HCT116 (cell line): ENCODE measurements at regions not wholly inside any gene's neighbourhood (a gene's known extent, or its start where the extent isn't known, plus 50 kb on each side); places are given as distances from the start of the nearest gene placed in this dataset.

Source experiments
- ATAC-seq: fragments of 200-7000 bp; cut with Tn5 transposase; 2 replicates; pipeline ENCODE4 v1.9.1; 2020; ENCODE audit warnings: mild to moderate bottlenecking, moderate library complexity
- BruUV-seq: library from RNA; stranded (reverse); fragments of 400-500 nt; replicated peaks from 2 replicates; lab custom pipeline; 2021; lab: Mats Ljungman, UMichigan
- CTCF ChIA-PET: fragments of 300-600 bp; sonication (Branson Sonifier 250); formaldehyde crosslinking; loops from one replicate; lab custom pipeline; 2021; ENCODE audit warnings: antibody characterized with exemption; lab: Charles Lee
- POLR2A ChIA-PET: fragments of 300-600, 350-600 bp; sonication (Branson Sonifier 250); formaldehyde crosslinking; loops from one replicate; lab custom pipeline; 2021; ENCODE audit warnings: antibody characterized with exemption; lab: Charles Lee
- RAD21 ChIA-PET, 2 experiments: fragments of 300-600 bp; sonication (Branson Sonifier 250); formaldehyde crosslinking; loops; one replicate each; lab custom pipeline; 2023; ENCODE audit warnings: low total read pairs in 2 of 2; ENCODE audit not compliant: uncharacterized antibody in 2 of 2, unreplicated experiment in 2 of 2, low non-redundant PET in 1 of 2; lab: Charles Lee
- DNase-seq: peaks from one replicate; pipeline ENCODE4 v3.0.0-alpha.2; 2010; ENCODE audit warnings: low read depth, low spot score
- H2AFZ ChIP-seq: fragments of 200-600 bp; shearing (Covaris generic), sonication (generic); 2 replicates; pipeline ENCODE4 v1.6.1; 2017; ENCODE audit warnings: low read depth, mixed run types, mixed read lengths, antibody characterized with exemption, low read length; ENCODE audit not compliant: poor library complexity, severe bottlenecking
- H3K27ac ChIP-seq: 2 replicates; pipeline ENCODE4 v1.5.1; 2012; ENCODE audit warnings: low read depth, low read length
- H3K27me3 ChIP-seq: fragments of 200-600 bp; sonication (generic); 2 replicates; pipeline ENCODE4 v1.6.1; 2016; ENCODE audit warnings: mixed run types, low read length, mixed read lengths; ENCODE audit not compliant: insufficient read depth
- H3K36me3 ChIP-seq, 2 experiments: fragments of 200-500 bp in 1 of 2; fragments of 200-600 bp in 1 of 2; sonication (Bioruptor generic) in 1 of 2; sonication (generic) in 1 of 2; 2 replicates each; pipeline versions ENCODE4 v1.5.1 to v1.6.1; 2014 to 2016; ENCODE audit warnings: low read length in 2 of 2, inconsistent platforms in 1 of 2, mixed read lengths in 1 of 2, mixed run types in 1 of 2; ENCODE audit not compliant: insufficient read depth in 2 of 2, control insufficient read depth in 1 of 2
- H3K4me1 ChIP-seq, 2 experiments: fragments of 200-600 bp in 1 of 2; sonication (generic) in 1 of 2; 2 replicates each; pipeline versions ENCODE4 v1.5.1 to v1.6.1; 2012 to 2017; ENCODE audit warnings: low read length in 2 of 2, inconsistent platforms in 1 of 2, mild to moderate bottlenecking in 1 of 2, mixed read lengths in 1 of 2, mixed run types in 1 of 2, moderate library complexity in 1 of 2; ENCODE audit not compliant: insufficient read depth in 2 of 2, control insufficient read depth in 1 of 2
- H3K4me2 ChIP-seq: fragments of 200-600 bp; sonication (generic); 2 replicates; pipeline ENCODE4 v1.6.1; 2017; ENCODE audit warnings: mixed run types, low read length, mixed read lengths
- H3K4me3 ChIP-seq, 2 experiments: fragments of 200-600 bp in 1 of 2; sonication (generic) in 1 of 2; replicated peaks in 1 of 2; 2 replicates each; pipeline ENCODE4 v1.5.1; 2011 to 2016; ENCODE audit warnings: low read length in 2 of 2, control low read depth in 1 of 2, low read depth in 1 of 2, mild to moderate bottlenecking in 1 of 2, mixed read lengths in 1 of 2, mixed run types in 1 of 2
- H3K79me2 ChIP-seq: fragments of 200-600 bp; sonication (generic); 2 replicates; pipeline ENCODE4 v1.6.1; 2017; ENCODE audit warnings: mild to moderate bottlenecking, mixed run types, low read length, moderate library complexity, mixed read lengths; ENCODE audit not compliant: insufficient read depth
- H3K9ac ChIP-seq: fragments of 200-600 bp; sonication (generic); 2 replicates; pipeline ENCODE4 v1.6.1; 2016; ENCODE audit warnings: low read length, mixed read lengths
- H3K9me2 ChIP-seq: fragments of 200-600 bp; sonication (generic), shearing (Covaris generic); 2 replicates; pipeline ENCODE4 v1.6.1; 2017; ENCODE audit warnings: mixed run types, mild to moderate bottlenecking, moderate library complexity; ENCODE audit not compliant: insufficient read depth
- H3K9me3 ChIP-seq, 2 experiments: fragments of 200-500 bp in 1 of 2; fragments of 200-600 bp in 1 of 2; sonication (Bioruptor generic) in 1 of 2; sonication (generic) in 1 of 2; 2 replicates each; pipeline ENCODE4 v1.6.1; 2014 to 2017; ENCODE audit warnings: low read length in 2 of 2, mixed read lengths in 2 of 2, inconsistent platforms in 1 of 2, low read depth in 1 of 2, mild to moderate bottlenecking in 1 of 2, mixed run types in 1 of 2, moderate library complexity in 1 of 2; ENCODE audit not compliant: control insufficient read depth in 1 of 2, insufficient read depth in 1 of 2
- H4K20me1 ChIP-seq: fragments of 200-600 bp; sonication (generic), shearing (Covaris generic); 2 replicates; pipeline ENCODE4 v1.6.1; 2017; ENCODE audit warnings: mixed run types, mild to moderate bottlenecking, moderate library complexity; ENCODE audit not compliant: insufficient read depth
- ATF3 ChIP-seq: IDR thresholded peaks from 2 replicates; pipeline ENCODE4 v1.6.1; 2012
- CBX3 ChIP-seq: IDR thresholded peaks from 2 replicates; pipeline ENCODE4 v1.6.1; 2012; ENCODE audit warnings: low read depth
- CEBPB ChIP-seq: IDR thresholded peaks from 2 replicates; pipeline ENCODE4 v1.6.1; 2012; ENCODE audit warnings: low read depth
- EZH2 ChIP-seq: fragments of 200-600 bp; sonication (generic); IDR thresholded peaks from 2 replicates; pipeline ENCODE4 v1.6.1; 2017; ENCODE audit warnings: antibody characterized with exemption, mixed run types
- EZH2phosphoT487 ChIP-seq: fragments of 200-600 bp; IDR thresholded peaks from 2 replicates; pipeline ENCODE4 v1.6.1; 2018; ENCODE audit warnings: antibody characterized with exemption, borderline replicate concordance
- POLR2A ChIP-seq: IDR thresholded peaks from 2 replicates; pipeline ENCODE4 v1.7.0; 2011; ENCODE audit warnings: borderline replicate concordance; ENCODE audit not compliant: insufficient read depth, insufficient read length; ENCODE audit errors: extremely low read depth
- RAD21 ChIP-seq: IDR thresholded peaks from 2 replicates; pipeline ENCODE4 v1.6.1; 2012; ENCODE audit warnings: low read depth, mild to moderate bottlenecking
- REST ChIP-seq: IDR thresholded peaks from 2 replicates; pipeline ENCODE4 v1.6.1; 2012; ENCODE audit warnings: low read depth
- SIN3A ChIP-seq: IDR thresholded peaks from 2 replicates; pipeline ENCODE4 v1.6.1; 2012; ENCODE audit warnings: low read depth
- SRF ChIP-seq: IDR thresholded peaks from 2 replicates; pipeline ENCODE4 v1.6.1; 2012; ENCODE audit warnings: low read depth
- TCF7L2 ChIP-seq: IDR thresholded peaks from 2 replicates; pipeline ENCODE4 v1.7.0; 2011; ENCODE audit warnings: borderline replicate concordance, inconsistent platforms; ENCODE audit not compliant: insufficient read depth, insufficient read length; ENCODE audit errors: extremely low read depth
- YY1 ChIP-seq: IDR thresholded peaks from 2 replicates; pipeline ENCODE4 v1.6.1; 2011; ENCODE audit warnings: low read length, low read depth, moderate library complexity, mild to moderate bottlenecking; ENCODE audit not compliant: insufficient replicate concordance; ENCODE audit errors: extremely low read depth
- ZBTB33 ChIP-seq: IDR thresholded peaks from 2 replicates; pipeline ENCODE4 v1.6.1; 2011; ENCODE audit warnings: mild to moderate bottlenecking, low read length, moderate library complexity; ENCODE audit not compliant: insufficient replicate concordance; ENCODE audit errors: extremely low read depth
- ZFX ChIP-seq: fragments of 450-650 bp; IDR thresholded peaks from 2 replicates; pipeline ENCODE4 v1.6.1; 2017
- ZNF274 ChIP-seq: fragments of 200-500 bp; sonication (Bioruptor generic); IDR thresholded peaks from 2 replicates; pipeline ENCODE4 v1.6.1; 2014; ENCODE audit warnings: mild to moderate bottlenecking, low read depth, low read length, inconsistent platforms
- intact Hi-C: fragments of 100-400 bp; cut with micrococcal nuclease; formaldehyde crosslinking; loops from 2 replicates; pipeline ENCODE4 v1.10.0; 2022

- no peaks in the 10 kb centered on the region for H3K27me3 ChIP-seq
- CTCF ChIA-PET, result no interaction called here
- ATAC-seq, result no peak
These were observed 733.0 kb upstream of the SALL3 start for GRCh38 chr18:78246588-78246987.

More at GRCh38 chr18:78246588-78246987, 733.0 kb upstream of the SALL3 start:
- Histone ChIP-seq H3K4me2 (no peak overlapping the region), H3K27ac (no peak overlapping the region), H3K79me2 (no peaks in the 10 kb centered on the region), H3K9ac (no peak overlapping the region), H2AFZ (no peak overlapping the region), H3K9me2 (no peaks in the 10 kb centered on the region), H3K4me3 (no peak overlapping the region), H3K36me3 (no peaks in the 10 kb centered on the region), H4K20me1 (no peaks in the 10 kb centered on the region), H3K9me3 (peaks cover 20 to 32% of the 10 kb centered on the region in 2 experiments; a peak in 2 of 4 replicates)
- intact Hi-C loops, result no loop called here
- RAD21 ChIA-PET, result no interaction called here
- no TSS peak for BruUV-seq
- no peak for DNase-seq
- TF ChIP-seq ZFX (no peak), SIN3A (no peak), CBX3 (no peak), ZNF274 (no peak), REST (no peak), EZH2 (no peak), TCF7L2 (no peak), EZH2phosphoT487 (no peak), ATF3 (no peak), YY1 (no peak), CEBPB (no peak), POLR2A (no peak), RAD21 (no peak), SRF (no peak), ZBTB33 (no peak)
- TF ChIP-seq, all 23 proteins: peak for 0
- POLR2A ChIA-PET, result no interaction called here
- H3K4me1 ChIP-seq, result no peaks in the 10 kb centered on the region
